Vagina (tissue), 2 donors: ENCODE measurements at regions not wholly inside any gene's neighbourhood (a gene's known extent, or its start where the extent isn't known, plus 50 kb on each side); places are given as distances from the start of the nearest gene placed in this dataset.

ENCODE experiments used
- DNase-seq, 2 donors: peaks; one replicate each; pipeline ENCODE4 v3.0.0-alpha.2; 2017; ENCODE audit errors: extremely low spot score in 2 of 2
- H3K27ac ChIP-seq: fragments of 200-600 bp; sonication (generic); one replicate; pipeline ENCODE4 v1.5.1; 2019
- H3K27me3 ChIP-seq: fragments of 200-600 bp; sonication (generic); one replicate; pipeline ENCODE4 v1.5.1; 2019
- H3K36me3 ChIP-seq, 2 donors: fragments of 200-600 bp; sonication (generic); one replicate each; pipeline ENCODE4 v1.5.1; 2017 to 2019
- H3K4me1 ChIP-seq: fragments of 200-600 bp; sonication (generic); one replicate; pipeline ENCODE4 v1.5.1; 2019
- H3K4me3 ChIP-seq, 2 donors: fragments of 200-600 bp; sonication (generic); 1 replicate in 1 of 2; 2 replicates in 1 of 2; pipeline ENCODE4 v1.5.1; 2016 to 2019
- H3K9me3 ChIP-seq: fragments of 200-600 bp; sonication (generic); one replicate; pipeline ENCODE4 v1.5.1; 2019
- CTCF ChIP-seq, 3 experiments: fragments of 450-650 bp in 2 of 3; fragments of 200-600 bp in 1 of 3; sonication (generic) in 1 of 3; IDR thresholded peaks; one replicate each; pipeline ENCODE4 v1.5.1; 2017 to 2019; ENCODE audit warnings: antibody characterized with exemption in 3 of 3, mild to moderate bottlenecking in 2 of 3, moderate library complexity in 2 of 3
- POLR2A ChIP-seq, 2 donors: fragments of 450-650 bp; IDR thresholded peaks; one replicate each; pipeline ENCODE4 v1.6.1; 2017; ENCODE audit warnings: antibody characterized with exemption in 2 of 2, mild to moderate bottlenecking in 2 of 2, moderate library complexity in 2 of 2
- POLR2AphosphoS5 ChIP-seq, 2 donors: sonication (generic); formaldehyde crosslinking; IDR thresholded peaks; one replicate each; pipeline ENCODE4 v1.9.0; 2017; ENCODE audit warnings: antibody characterized with exemption in 2 of 2, mild to moderate bottlenecking in 2 of 2, low read depth in 1 of 2; ENCODE audit not compliant: insufficient read depth in 1 of 2
- intact Hi-C: fragments of 100-400 bp; cut with DNase I; formaldehyde crosslinking; loops from one replicate; pipeline ENCODE4 v1.15.1; 2023

- H3K9me3 ChIP-seq: no peaks in the 10 kb centered on the region
- intact Hi-C loops: no loop called here
- H3K4me1 ChIP-seq: no peaks in the 10 kb centered on the region
- H3K36me3 ChIP-seq: no peaks in the 10 kb centered on the region
- DNase-seq: no peak
- no peak overlapping the region for H3K27ac ChIP-seq
- no peak for TF ChIP-seq POLR2A (IDR thresholded peaks at IDR 0.05)
- no peak for TF ChIP-seq POLR2AphosphoS5 (IDR thresholded peaks at IDR 0.05; ENCODE audit: insufficient read depth in 1 of 2, low read depth in 1 of 2)
- no peak for TF ChIP-seq CTCF (IDR thresholded peaks at IDR 0.05)
- H3K4me3 ChIP-seq: no peak overlapping the region
- no peaks in the 10 kb centered on the region for H3K27me3 ChIP-seq
These were observed 421.0 kb upstream of the ZNF717 start for GRCh38 chr3:76206346-76206745.

- Histone ChIP-seq H3K4me1 (no peaks in the 10 kb centered on the region), H3K27me3 (no peaks in the 10 kb centered on the region), H3K4me3 (no peak overlapping the region), H3K9me3 (no peaks in the 10 kb centered on the region), H3K36me3 (no peaks in the 10 kb centered on the region), H3K27ac (no peak overlapping the region)
- DNase-seq: no peak
- intact Hi-C loops: no loop called here
- TF ChIP-seq CTCF (IDR thresholded peaks at IDR 0.05) (no peak), POLR2AphosphoS5 (IDR thresholded peaks at IDR 0.05; ENCODE audit: insufficient read depth in 1 of 2, low read depth in 1 of 2) (no peak), POLR2A (IDR thresholded peaks at IDR 0.05) (no peak)
These were observed 427.3 kb upstream of the ZNF717 start for GRCh38 chr3:76212679-76213078.

- Histone ChIP-seq H3K9me3 (no peaks in the 10 kb centered on the region), H3K27me3 (no peaks in the 10 kb centered on the region), H3K4me1 (no peaks in the 10 kb centered on the region), H3K4me3 (no peak overlapping the region), H3K36me3 (no peaks in the 10 kb centered on the region), H3K27ac (no peak overlapping the region)
- intact Hi-C loops: no loop called here
- DNase-seq: no peak
- no peak for TF ChIP-seq POLR2AphosphoS5 (IDR thresholded peaks at IDR 0.05; ENCODE audit: insufficient read depth in 1 of 2, low read depth in 1 of 2)
- TF ChIP-seq CTCF (IDR thresholded peaks at IDR 0.05): no peak
- no peak for TF ChIP-seq POLR2A (IDR thresholded peaks at IDR 0.05)
These were observed 436.9 kb upstream of the ZNF717 start for GRCh38 chr3:76222201-76222600.

DNA sequence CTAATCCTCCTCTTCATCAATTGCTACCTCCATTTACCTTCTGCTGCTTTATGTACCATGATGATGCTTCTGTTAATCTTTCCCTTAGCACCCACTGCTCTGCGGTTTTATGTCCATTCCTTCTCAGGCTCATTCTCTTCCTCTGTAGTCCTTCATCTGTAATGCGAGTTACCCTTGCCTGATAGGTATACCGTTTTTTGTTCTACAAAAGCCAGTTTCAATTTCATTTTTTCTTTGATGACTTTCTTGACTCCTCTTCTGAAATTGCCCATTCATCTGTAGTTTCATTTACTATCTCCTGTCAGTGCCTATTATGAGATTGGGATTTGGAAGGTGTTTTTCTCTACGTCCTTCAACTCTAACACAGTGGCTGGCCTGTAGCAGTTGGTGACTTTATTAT, 445.9 kb upstream of the ZNF717 start:
- Histone ChIP-seq H3K27me3 (no peaks in the 10 kb centered on the region), H3K4me1 (no peaks in the 10 kb centered on the region), H3K9me3 (no peaks in the 10 kb centered on the region), H3K27ac (no peak overlapping the region), H3K4me3 (no peak overlapping the region), H3K36me3 (no peaks in the 10 kb centered on the region)
- intact Hi-C loops: no loop called here
- DNase-seq: no peak
- TF ChIP-seq POLR2A (IDR thresholded peaks at IDR 0.05) (no peak), POLR2AphosphoS5 (IDR thresholded peaks at IDR 0.05; ENCODE audit: insufficient read depth in 1 of 2, low read depth in 1 of 2) (no peak), CTCF (IDR thresholded peaks at IDR 0.05) (no peak)

DNA sequence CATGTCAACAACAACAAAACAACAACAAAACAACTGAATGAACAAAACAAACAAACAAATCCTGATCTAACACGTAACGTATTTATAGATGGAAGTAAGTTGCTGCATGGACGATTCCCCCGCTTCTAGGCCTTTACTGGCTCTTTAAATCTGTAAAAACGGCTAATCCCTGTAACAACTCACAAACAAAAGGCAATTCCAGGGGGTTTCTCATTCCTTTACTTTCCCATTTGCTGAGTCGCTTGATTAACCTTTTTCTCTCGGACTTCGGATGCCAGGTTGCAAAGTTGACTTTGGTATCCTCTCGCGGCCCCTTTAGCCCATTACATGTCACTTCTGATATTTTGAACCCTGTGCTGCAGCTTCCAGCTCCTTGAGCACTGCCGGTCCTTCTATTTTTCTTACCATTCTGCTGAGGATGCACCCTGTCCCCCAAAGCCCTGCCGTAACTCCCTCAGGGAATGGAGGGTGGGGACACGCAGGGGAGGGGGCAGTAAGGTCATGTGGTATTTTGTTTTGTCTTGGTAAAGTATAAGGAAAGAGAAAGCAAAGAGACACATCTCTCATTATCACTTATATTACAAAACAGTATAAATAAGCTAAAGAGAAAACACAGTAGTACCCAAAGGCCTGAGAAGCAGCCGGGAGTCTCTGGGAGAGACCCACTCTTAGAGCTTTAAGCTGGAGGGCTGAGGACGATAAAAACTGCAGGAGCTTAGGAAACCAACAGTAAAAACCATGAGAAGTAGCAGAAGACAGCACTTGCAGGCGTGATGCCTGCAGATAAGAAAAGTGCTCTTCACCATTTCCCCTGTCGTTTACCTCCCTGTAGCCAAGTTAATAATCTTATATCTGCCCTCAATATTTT, 457.8 kb upstream of the ZNF717 start:
- no peak overlapping the region for H3K27ac ChIP-seq
- no peak for DNase-seq
- H3K4me3 ChIP-seq: no peak overlapping the region
- H3K27me3 ChIP-seq: no peaks in the 10 kb centered on the region
- no peak for TF ChIP-seq POLR2AphosphoS5 (IDR thresholded peaks at IDR 0.05; ENCODE audit: insufficient read depth in 1 of 2, low read depth in 1 of 2)
- no peaks in the 10 kb centered on the region for H3K4me1 ChIP-seq
- no peaks in the 10 kb centered on the region for H3K36me3 ChIP-seq
- intact Hi-C loops: no loop called here
- no peaks in the 10 kb centered on the region for H3K9me3 ChIP-seq
